ENCODE measurements at regions not wholly inside any gene's neighbourhood (a gene's known extent, or its start where the extent isn't known, plus 50 kb on each side); places are given as distances from the start of the nearest gene placed in this dataset.

DNA sequence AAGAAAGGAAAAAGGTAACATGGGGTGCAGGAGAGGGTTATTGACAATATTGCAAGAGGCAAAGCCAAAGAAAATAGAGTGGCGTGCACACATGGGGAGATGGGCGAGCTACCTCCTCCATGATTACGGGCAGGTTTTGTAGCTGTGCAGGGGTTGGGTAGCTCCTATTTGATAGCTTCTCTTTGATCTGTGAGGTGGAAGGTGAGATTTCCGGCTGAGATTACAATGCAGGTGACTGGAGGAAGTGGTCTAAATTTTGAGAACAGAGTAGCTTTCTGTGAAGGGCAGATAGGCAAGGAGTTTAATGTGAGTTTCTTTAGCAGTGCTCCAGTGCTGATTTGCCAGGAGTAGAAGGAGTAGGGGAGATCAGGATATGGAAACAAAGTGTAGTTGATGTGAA lies 263.4 kb downstream of the PLA2G4A start:
- DNase-seq: no peak

DNA sequence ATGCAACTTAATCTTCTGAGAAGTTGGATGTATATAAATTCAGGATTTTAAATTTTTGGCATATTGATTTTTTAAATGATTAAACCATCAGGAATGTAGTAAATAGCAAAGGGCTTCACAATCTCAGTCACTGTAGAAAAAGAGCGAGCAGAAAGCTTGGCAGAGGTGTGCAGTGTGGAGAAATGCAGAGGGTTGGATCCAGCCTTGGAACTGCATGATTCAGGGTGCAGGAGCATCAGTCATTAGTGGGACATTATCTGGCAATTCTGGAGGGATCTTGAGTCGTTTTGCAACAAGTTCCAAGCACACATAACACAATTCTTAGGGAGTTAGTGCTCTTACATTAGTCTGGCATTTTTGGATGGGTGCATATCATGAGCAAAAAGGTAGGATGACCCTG lies 267.9 kb downstream of the PLA2G4A start:
- no peak for DNase-seq

DNA sequence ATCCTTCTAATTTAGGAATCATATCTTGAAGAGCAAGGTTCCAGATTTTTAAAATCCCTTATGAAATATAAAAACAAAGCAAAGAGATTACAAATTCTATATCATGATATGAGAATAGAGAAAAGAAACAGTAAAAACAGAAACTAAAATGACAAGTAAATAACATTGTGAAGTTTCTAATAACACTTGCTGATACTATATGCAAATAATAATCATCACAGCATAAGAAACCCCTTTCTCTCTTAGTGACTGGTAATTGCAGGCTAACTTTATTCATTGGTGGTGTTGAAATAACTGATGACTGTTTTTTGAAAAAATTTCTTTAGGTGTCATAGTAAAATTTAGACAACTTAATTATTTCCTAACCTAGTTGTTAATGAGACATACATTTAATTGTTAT lies 281.6 kb downstream of the PLA2G4A start:
- DNase-seq: no peak

DNA sequence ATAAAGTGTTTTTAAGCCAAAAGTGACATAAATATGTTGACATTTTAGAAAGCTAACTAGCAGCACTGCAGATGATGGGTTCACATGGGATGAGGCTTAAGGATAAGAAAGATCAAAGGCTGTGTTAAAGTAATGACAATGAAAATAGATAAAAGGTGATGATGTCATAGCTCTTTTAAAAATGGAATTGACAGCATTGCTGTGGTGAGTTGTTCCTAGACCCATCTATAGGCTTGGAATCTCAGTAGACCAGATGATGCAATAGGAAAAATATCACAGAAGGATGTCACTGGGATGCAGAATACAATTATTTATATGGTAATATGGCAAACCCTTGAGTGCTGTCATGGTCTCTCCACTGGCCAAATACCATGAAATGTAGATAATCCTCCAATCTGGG lies 286.0 kb downstream of the PLA2G4A start:
- DNase-seq: no peak

DNA sequence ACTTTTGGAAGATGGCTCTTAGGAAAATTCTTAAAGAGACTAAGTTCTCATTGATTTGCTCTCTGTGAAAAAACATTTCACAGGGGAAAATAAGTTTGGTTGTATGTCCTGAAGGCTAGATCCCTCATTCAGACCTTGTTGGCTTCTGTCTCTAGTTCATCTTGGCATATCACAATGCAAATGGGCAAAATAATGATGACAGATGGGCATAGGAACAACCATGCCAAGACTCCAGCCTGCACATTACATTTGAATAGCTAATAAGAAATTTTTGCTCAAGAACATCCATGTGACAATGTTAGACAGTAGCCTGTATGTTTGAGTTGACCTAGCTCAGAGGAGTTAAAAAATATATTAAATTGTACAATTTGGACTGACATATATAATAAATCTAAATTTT lies 292.9 kb downstream of the PLA2G4A start:
- no peak for DNase-seq

DNA sequence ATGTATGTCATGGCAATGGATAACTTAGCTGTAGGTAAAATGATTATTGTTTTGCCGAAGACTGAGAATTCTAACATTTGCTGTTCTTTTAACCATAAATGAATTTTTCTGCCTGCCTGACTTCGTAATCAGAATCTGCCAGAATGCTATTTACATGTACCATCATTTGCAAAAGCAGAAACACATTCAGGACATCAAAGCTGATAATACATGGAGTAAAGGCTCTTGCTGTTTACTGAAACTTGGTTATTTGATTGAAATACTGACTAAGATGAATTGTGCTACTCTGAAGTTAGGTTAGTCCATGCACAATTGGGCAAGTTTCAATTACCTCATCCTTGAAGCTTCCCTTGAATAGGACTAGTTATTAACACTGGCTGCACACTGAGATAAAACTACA lies 293.8 kb downstream of the PLA2G4A start:
- no peak for DNase-seq

DNA sequence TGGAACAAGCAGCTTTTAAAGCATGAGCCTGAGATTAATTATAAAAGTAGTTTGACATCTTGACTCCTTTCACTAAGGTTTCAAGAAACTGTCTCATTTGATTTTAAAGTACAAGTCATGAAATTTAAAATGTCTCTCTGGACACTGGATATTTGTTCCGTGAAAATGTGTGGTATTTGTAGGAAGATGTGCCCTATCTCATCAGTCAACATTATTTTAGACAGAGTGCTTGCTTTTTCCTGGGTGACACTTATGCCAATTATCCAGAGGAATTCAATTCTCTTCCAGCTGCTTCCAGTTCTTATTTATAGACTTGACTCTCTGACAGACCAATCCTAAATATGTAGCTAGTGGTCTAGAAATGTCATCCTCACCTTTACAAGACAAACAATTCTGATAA lies 300.4 kb downstream of the PLA2G4A start:
- DNase-seq: no peak

DNA sequence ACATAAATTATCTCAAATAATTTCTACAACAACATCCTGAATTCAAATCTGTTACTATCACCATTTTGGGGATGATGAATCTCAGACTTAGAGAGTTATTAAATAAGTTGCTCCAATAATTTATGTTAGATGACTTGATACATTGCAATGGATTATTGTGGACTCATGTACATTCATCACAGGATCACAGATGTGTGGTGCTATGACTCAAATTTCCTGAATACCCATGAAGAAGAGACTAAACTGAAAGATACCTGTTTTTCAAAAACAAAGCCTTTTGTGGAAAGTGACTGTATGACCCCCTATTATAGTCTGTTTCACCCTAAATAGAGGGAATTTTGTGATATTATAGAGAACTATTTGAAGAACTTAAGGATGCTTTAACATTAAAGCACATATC lies 315.0 kb downstream of the PLA2G4A start:
- DNase-seq: no peak

DNA sequence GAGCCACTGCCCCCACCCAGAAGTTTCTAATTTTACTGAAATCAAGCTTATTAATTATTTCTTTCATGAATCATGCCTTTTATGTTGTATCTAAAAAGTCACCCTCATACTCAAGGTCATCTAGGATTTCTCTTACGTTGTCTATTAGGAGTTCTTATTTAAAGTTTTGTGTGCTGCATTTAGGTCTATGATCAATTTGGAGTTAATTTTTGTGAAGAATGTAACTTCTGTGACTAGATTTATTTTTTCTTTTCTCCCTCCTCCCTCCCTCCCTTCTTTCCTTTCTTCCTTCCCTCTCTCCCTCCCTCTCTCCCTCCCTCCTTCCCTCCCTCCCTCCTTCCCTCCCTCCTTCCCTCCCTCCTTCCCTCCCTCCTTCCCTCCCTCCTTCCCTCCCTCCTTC lies 317.6 kb downstream of the PLA2G4A start:
- no peak for DNase-seq

DNA sequence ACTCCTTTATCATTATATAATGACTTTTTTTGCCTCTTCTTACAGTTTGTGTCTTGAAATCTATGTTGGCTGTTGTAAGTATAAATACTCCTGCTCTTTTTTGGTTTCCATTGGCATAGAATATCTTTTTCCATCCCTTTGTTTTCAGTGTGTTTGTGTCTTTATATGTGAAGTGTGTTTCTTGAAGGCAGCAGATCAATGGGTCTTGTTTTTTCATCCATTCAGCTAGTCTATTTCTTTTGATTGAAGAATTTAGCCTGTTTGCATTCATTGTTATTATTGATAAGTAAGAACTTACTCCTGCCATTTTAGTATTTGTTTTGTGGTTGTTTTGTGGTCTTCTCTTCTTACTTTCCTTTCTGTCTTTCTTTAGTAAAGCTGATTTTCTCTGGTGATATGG lies 322.8 kb downstream of the PLA2G4A start:
- no peak for DNase-seq

DNA sequence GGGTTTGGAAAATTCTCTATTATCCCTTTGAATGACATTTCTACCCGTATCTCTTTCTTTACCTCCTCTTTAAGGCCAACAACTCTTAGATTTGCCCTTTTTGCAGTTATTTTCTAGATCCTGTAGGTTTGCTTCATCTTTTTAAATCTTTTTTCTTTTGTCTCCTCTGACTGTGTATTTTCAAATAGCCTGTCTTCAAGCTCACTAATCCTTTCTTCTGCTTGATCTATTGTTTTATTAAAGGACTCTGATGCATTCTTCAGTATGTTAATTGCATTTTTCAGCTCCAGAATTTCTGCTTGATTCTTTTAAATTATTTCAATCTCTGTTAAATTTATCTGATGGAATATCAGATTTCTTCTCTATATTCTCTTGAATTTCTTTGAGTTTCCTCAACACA lies 324.3 kb downstream of the PLA2G4A start:
- no peak for DNase-seq

DNA sequence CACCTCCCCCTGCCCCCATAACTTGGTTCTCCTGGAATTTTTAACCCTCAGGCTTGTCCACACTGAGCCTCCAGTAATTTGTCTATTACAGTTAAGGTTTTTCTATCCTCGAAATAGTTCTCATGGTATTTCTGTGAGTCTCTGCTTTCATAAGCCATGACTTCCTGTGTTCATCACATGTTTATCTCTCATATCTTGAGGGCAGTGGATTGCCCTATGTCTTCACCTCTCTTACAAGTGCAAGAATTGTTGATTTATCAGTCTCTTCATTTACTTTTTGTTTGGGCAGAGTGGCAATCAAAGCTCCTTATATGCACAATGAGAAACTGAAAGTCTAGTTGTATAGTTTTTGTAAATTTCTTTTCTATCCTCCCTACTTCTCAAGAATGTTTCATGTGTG lies 328.4 kb downstream of the PLA2G4A start:
- no peak for DNase-seq

DNA sequence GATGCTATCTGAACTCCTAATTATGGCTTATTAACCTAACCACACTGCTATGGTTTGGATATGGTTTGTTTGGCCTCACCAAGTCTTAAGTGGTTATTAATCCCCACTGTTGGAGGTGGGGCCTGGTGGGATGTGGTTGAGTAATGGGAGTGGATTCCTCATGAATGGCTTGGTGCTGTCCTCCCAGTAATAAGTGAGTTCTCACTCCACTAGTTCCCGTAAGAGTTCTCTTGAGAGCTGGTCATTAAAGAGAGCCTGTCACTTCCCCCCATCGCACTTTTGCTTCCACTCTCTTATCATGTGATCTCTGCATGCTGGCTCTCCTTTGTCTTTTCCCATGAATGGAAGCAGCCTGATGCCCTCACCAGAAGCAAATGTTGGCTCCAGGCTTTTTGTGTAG lies 328.8 kb downstream of the PLA2G4A start:
- no peak for DNase-seq

DNA sequence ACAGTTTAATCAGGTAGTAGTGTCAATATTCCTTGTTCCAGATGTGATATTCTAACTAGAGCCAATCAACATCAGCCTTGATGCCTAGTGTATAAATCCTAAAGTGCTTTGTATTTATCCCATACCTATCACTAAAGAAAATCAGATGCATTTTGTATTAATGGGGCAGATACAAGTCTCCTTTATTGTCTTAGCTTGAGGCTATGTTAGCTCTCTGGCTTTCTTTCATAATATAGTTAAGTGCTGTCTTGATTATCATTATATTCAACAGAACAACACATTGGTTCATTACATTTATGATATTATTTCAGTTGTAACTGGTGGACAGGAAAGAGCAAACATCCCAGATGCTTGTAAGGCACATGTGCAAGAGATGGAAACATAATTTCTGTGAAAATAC lies 338.8 kb downstream of the PLA2G4A start:
- DNase-seq: no peak

DNA sequence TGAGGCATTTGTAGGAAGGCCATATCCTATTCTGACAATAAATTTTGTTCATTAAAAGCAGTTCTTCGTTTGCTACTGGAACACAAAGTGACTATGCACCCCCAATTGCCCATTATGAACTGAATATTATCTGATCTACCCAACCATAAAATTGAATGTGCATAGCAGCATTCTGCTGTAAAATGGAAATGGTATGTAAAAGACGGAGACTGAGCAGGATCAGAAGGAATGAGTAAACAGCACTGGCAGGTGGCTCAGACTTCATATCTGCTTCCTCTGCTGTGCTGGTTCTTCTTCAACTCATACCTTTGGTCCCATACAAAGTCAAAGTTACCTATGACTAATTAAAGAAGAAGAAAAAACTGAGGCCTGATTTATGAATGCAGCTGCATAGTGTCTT lies 339.5 kb downstream of the PLA2G4A start:
- no peak for DNase-seq

DNA sequence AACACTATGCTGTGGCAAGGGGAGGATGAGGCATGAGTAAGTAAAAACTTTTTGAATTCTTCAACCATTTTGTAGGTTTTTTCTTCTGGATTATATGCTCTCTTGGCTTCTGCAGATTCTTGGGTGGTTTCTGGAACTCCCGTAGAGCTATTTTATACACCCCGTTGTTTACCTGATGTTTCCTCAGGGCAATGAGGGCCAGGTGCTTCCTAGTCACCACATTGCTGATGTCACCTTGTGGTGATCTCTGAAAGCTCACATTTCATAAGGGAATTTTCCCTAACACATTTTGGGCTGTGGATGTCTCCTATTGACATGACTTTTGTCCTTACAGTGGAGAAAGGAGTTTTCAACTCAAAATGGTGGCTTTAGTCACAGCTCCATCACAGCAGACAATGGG lies 356.6 kb downstream of the PLA2G4A start:
- no peak for DNase-seq

DNA sequence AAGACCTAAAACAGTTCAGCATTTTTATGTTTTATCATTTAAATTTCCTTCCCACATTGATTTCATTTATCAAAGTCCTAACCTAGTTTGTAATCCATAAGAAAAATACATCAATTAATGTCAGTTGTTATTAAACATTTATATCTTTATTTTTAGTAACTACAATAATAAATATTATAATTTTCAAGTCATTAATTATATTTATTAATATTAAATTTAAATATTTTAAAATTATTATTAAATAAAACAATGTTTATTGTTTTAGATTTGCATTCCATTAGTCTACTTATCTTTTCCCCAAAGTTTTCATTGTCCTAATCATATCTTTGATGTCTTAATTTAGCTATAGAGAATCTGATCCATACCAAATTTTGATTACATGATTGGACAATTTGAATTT lies 368.9 kb downstream of the PLA2G4A start:
- no peak for DNase-seq

DNA sequence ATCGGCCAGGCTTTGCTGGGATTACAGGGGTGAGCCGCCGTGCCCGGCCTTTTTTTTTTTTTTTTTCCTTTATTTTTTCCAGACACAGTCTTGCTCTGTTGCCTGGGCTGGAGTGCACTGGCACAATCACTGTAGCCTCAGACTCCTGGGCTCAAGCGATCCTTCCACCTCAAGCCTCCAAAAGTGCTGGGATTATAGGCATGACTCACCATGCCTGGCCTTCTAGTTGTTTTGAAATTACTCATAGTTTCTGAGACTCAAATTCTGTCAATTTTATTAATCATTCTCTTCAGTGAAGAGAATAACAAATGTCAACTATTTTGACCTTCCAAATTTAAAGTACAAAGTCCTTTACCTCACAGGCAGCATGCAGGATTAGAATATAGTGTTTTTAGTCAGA lies 374.5 kb downstream of the PLA2G4A start:
- DNase-seq: no peak

DNA sequence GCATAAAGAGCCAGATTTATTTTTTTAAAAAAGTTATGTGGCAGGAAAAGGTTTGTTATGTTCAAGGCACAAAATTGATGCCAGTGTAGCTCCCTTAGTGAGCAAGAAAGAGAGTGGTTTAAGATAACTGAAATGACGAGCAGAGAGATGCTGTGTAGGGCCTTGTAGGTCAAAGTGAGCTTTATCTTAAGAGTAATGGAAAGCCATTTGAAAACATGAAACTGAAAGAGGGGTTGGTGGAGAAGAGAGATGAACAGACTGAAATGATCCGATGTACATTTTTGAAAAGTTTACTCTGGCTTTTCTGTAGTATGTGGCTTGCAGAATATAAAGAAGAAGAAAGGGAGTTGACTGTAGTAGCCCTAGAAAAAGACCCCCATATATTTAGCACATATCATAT lies 383.6 kb downstream of the PLA2G4A start:
- no peak for DNase-seq

DNA sequence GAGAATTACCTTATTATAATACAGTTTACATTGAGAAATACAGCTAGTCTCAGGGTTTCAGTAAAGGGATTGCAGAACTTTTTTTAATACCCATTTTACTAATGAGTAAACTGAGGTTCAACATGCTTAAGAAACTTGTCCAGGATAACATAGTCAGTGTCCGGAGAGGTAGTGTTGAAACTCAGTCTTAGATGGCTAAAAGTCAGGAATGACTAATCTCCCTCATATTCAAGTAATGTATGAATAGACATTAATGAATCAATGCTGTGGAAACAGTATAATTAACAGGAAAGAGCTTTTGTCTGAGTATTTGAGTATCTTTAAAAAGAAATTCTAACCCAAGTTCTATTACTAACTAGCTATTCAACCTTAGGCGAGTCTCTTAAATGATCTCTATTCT lies 397.6 kb downstream of the PLA2G4A start:
- no peak for DNase-seq

DNA sequence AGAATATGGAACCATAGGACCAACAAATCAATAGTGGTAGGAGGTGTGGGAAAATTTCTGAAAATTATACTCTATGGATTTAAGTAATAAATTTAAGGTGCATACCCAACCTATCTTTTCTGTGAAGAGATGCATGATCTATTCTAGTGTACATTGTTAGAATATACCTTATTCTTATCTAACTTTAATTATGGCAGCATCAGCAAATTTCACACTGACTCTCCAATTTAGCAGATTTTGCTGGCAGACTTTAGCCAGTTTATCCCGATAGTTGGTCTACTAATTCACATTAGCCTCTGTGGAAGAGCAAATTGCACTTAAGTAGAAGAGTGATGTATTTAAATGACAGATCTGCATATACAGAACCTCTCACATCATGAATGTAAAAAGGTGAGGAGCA lies 400.0 kb downstream of the PLA2G4A start:
- no peak for DNase-seq

DNA sequence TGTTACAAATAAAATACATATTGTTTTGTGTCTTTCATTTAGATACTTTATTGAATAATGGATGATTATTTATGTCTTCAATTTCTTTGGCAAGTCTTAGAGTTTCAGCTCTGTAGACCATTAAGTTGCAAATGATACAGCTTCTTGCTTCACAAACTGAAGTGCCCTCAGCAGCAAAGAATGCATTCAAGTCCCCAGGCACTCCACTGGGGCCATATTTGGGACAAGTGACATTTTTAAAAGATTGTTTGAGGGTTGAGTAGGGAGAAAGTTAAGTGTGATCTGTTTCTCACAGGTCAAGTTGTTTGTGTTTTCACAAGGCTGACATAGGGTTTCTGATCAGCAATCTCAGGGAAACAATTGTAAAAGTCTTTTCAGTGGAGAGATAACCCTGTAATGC lies 400.7 kb downstream of the PLA2G4A start:
- DNase-seq: no peak

DNA sequence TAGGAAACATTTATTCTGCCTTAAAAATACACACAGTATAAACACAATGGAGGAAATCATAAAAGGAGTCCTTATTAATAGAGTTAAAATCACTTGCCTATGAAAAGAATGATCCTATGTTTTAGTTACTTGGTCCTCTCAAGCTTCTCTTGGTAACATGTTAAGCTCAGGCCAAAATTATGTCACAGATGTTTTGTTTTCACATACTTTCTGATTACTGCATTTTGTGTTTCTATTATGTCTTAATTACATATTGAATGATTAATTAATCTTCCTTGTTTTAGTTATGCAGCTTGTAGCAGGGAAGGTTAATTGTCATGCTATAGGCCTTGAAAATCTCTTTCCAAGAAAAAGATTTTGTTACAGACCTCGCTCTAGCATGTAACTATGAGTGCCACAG lies 406.0 kb downstream of the PLA2G4A start:
- no peak for DNase-seq

DNA sequence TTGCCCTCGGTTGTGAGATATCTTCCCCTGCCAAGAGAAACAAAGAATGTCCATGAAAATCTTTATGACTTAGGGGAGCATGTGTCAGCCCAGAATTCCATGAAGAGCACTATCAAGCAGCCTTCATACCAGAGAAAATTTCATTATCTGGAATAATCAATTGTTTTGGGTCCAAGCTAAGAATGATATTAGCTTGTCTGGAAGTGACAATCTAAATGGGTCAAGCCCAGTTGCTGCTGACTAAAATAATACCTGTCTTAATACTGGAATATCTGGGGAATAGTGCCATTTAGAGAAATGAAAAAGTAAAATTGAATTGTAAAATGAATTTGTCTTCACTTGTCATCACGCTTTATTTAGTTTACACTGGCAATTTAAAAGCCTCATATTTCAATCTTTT lies 407.4 kb downstream of the PLA2G4A start:
- no peak for DNase-seq

DNA sequence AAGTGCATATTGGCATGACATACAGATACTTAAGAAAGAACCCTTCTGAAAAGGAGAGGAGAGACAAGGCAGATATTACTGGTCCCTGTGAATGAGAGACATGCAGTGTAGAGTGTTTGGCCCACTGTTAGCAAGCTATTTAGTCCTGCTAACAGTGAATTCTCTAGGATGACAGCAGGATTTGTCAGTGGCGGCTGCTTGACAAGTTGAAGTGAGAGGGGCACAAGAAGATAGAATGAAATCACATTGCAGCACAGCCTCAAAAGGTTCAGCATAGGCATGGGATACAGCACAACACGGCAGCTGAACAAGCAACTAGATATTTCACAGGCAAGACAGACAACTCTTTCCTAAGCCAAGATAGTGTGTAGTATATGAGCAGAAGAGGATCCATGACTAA lies 407.9 kb downstream of the PLA2G4A start:
- DNase-seq: no peak

DNA sequence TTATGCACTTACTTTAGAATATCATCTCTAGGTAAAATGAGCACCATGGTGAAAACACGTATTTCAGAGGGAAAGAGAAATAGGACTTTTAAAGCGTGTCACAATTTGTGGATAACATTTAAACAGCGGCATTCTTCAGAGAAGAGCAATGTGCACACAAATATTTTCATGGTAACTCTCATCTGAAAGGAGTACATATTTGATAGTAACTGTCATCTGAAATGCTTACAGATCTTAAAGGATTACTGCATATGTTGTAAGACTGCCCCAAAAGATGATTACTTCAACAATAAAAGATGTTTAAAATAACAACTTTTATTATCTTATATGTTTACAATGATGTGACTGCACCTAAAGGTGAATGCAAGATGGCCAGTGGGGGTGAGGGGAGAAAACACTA lies 408.8 kb downstream of the PLA2G4A start:
- DNase-seq: no peak

DNA sequence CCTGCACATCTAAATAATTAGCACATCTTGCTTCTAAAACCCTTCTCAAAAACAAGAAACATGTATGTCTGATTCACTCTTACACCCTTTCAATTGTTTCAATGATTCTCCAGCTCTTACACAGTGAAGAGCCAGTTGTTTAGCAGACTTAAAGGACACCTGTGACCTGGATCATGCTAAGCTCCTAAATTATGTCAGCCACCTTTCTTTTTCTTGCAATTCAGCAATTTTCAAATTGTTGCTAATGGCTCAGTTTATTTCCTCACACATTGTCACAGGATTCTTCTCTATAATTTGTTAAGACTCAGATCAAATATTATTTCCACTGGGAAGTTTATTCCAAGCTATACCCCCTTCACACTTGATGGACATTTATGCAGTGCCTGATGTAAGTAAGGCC lies 413.2 kb downstream of the PLA2G4A start:
- no peak for DNase-seq
